ENCODE measurements at regions not wholly inside any gene's neighbourhood (a gene's known extent, or its start where the extent isn't known, plus 50 kb on each side); places are given as distances from the start of the nearest gene placed in this dataset.

- DNase-seq (ENCODE audit: low spot score), result no peak
Observed at GRCh38 chr2:41990245-41990644, 57.6 kb upstream of the PKDCC start.

GRCh38 chr2:41990688-41991087 lies 57.1 kb upstream of the PKDCC start:
- no peak for DNase-seq (ENCODE audit: low spot score)

- no peak for DNase-seq (ENCODE audit: low spot score)
Observed at GRCh38 chr2:41992056-41992642, 55.7 kb upstream of the PKDCC start.

GRCh38 chr2:41992671-41993434 lies 55.0 kb upstream of the PKDCC start:
- no peak for DNase-seq (ENCODE audit: low spot score)

- no peak for DNase-seq (ENCODE audit: low spot score)
Observed at GRCh38 chr2:41993435-41993925, 54.3 kb upstream of the PKDCC start.

- no peak for DNase-seq (ENCODE audit: low spot score)
Observed at GRCh38 chr2:41994233-41994637, 53.6 kb upstream of the PKDCC start.

GRCh38 chr2:41994661-41995060 lies 53.2 kb upstream of the PKDCC start:
- no peak for DNase-seq (ENCODE audit: low spot score)

- no peak for DNase-seq (ENCODE audit: low spot score)
Observed at GRCh38 chr2:41997561-41997960, 50.3 kb upstream of the PKDCC start.

Measured in D341Med (cell line).